NCI-H1105 treated with DMSO at 0.1 percent for 48 hours (cell line): ENCODE measurements at regions not wholly inside any gene's neighbourhood (a gene's known extent, or its start where the extent isn't known, plus 50 kb on each side); places are given as distances from the start of the nearest gene placed in this dataset.

Experiments
- DNase-seq: peaks from one replicate; lab custom pipeline; 2025; lab: John Stamatoyannopoulos, UW

- DNase-seq = no peak
These were observed 133.2 kb upstream of the PRLR start for GRCh38 chr5:35363387-35363965.

DNA sequence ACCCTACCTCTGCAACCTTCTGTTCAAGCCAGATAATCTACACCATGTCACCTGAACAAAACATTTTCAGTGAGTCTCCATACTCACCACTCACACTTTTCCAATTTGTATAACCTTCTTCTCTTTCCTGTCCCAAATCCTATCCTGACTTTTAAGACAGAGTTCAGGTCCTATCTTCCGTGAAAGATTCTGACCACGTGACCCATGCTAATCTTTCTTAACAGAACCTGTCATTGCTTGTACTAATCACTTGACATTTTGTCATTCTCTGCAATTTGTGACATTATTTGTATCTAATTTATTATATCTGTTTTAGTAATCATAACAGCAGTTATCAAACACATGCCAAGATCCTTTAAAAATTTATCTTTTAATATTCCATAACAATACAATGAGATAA lies 132.5 kb upstream of the PRLR start:
- DNase-seq = no peak

- no peak for DNase-seq
These were observed 130.4 kb upstream of the PRLR start for GRCh38 chr5:35360671-35361070.

DNA sequence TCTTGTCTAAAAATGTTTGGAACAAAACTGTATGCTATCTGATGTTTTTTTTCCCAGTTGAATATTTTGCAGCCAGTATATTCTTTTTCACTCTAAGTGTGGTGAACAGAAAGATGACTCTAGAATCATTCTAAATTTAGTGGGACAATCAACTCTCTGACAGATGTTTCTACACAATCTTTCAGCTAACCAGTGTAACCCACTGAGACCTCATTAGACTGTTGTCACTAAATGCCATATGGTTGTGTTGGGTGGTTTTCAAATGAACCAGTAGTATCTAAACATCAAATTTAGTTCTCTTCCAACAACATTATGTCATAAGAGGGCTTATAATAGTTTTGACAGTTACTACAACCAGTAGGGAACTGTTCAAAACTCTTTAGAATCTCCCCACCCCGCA lies 129.6 kb upstream of the PRLR start:
- DNase-seq = no peak

DNA sequence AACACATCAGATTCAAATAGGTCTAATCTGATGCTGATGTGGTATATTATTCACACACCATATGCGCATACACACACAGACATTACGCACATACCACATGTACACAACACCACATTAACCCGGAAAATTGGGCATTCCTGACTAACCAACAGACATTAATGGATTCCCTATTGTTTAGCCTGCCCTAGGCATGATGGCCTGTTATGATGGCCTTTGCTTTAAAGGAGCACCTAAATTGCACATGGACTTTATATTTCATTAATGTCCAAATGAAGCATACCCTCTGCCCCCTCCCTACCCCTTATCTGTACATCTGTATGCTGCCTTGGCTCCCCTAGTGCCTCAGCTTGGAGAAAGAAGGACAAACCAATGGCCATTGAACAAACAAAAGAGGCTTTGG lies 127.7 kb upstream of the PRLR start:
- no peak for DNase-seq

DNA sequence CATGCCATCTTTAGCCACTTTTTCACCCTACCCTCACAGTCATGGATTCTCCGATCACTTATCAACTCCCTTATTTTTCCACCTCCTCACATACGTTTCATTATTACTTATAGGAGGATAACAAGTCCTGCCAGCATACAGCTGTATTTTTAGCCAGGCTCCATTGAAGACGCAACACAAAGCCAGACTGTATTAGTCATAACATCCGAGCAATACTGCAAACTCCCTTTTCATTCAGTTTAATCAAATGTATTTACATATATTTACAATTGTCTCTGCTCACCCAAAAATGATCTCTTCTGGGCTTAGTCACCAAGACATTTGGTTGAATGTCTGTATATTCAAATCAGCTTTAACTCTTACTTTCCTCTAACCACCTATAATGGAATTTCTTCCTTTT lies 126.4 kb upstream of the PRLR start:
- DNase-seq = no peak

- no peak for DNase-seq
These were observed 124.5 kb upstream of the PRLR start for GRCh38 chr5:35354751-35355150.

GRCh38 chr5:35345222-35345621 lies 114.9 kb upstream of the PRLR start:
- no peak for DNase-seq

DNA sequence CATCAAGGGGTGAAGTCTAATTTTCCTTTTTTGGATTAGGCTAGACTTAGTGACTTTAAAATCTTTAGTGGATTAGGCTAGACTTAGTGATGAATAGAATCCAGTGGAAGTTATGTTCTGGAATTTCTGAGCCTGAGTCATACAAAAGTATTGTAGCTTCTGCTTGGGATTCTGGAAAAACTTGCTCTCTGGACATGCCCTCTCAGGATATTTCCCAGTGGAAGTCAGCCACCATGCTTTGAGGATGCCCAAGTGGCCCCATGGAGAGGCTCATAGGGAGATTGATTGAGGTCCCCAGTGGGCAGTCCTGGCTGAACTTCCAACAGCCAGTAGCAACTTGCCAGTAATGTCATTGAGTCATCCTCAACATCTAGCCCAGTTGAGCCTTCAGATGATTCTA lies 112.4 kb upstream of the PRLR start:
- no peak for DNase-seq

DNA sequence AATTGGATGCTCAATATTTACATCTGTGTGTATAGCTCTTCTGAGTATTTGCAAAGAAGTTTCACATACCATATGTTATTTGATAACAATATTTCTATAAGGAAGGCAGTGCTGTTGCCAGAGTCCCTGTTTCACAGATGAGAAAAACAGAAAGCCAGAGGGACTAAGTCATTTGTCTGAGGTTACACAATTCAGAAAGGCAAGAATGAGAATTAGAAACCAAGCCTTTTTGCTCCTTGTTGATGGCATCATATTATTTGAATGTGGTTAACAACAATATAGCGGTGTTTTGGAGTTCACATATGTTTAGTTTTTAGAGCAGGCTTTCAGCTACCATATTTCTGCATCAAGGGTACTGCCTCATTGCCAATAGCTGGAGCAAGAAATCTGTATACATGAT lies 110.9 kb upstream of the PRLR start:
- no peak for DNase-seq

GRCh38 chr5:35339616-35340100 lies 109.4 kb upstream of the PRLR start:
- DNase-seq = no peak

- no peak for DNase-seq
These were observed 108.7 kb upstream of the PRLR start for GRCh38 chr5:35339006-35339405.

GRCh38 chr5:35338157-35338453 lies 107.8 kb upstream of the PRLR start:
- no peak for DNase-seq

- DNase-seq = no peak
These were observed 107.3 kb upstream of the PRLR start for GRCh38 chr5:35337340-35338156.

GRCh38 chr5:35336230-35336629 lies 105.9 kb upstream of the PRLR start:
- no peak for DNase-seq

GRCh38 chr5:35335752-35336151 lies 105.5 kb upstream of the PRLR start:
- DNase-seq = no peak

- no peak for DNase-seq
These were observed 103.1 kb upstream of the PRLR start for GRCh38 chr5:35333366-35333765.

GRCh38 chr5:35331956-35332950 lies 102.0 kb upstream of the PRLR start:
- no peak for DNase-seq

DNA sequence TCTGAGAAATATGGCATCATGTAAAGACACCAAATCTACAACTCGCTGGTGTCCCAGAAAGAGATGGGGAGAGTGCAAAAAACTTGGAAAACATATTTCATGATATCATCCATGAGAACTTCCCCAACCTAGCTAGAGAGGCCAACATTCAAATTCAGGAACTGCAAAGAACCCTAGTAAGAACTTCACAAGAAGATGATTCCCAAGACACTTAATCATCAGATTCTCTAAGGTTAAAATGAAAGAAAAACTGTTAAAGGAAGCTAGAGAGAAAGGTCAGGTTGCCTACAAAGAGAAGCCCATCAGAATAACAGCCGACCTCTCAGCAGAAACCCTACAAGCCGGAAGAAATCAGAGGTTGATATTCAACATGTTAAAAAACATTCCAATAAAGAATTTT lies 95.5 kb upstream of the PRLR start:
- DNase-seq = no peak

- no peak for DNase-seq
These were observed 94.4 kb upstream of the PRLR start for GRCh38 chr5:35324679-35325078.

GRCh38 chr5:35324201-35324600 lies 93.9 kb upstream of the PRLR start:
- DNase-seq = no peak

DNA sequence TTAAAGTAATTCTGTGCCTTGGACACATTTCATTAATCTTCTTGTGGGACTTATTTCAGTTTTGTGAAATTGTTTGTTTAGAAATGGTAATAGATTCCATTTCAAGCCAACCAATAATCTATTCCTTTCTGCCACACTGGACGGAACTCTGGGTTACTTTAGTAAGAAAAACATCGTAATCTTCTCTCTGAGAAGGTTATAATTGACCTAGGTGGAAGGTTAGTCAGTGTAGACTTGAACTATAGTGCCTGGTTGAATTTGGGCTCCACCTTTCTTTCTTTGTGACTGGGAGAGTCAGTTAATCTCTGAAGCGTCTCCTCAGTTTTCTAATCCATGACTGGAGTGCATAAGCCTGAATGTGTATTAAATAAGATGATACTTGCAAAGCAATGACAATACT lies 89.7 kb upstream of the PRLR start:
- DNase-seq = no peak
